ENCODE measurements at regions not wholly inside any gene's neighbourhood (a gene's known extent, or its start where the extent isn't known, plus 50 kb on each side); places are given as distances from the start of the nearest gene placed in this dataset.

DNA sequence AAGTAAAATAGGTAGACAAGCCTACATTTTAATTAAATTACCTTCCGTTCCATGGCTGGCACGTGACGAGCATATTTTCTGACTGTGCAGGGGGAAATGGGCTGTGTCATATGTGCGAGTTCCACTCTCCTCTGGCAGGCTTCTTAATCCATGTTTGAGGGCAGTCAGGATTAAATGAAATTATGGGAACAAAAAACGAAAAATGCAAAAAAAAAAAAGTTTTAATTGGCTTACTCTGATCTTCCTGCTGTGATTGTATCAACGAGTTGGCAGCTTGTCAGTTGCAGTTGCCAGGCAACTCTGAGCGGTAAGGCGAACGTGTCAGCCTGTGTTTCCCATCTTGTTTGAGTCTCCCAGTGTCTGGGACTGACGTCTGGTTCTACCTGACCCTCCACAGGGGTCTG lies 302.9 kb upstream of the XYLT1 start:
- no peak overlapping the region for H3K4me3 Mint-ChIP-seq

DNA sequence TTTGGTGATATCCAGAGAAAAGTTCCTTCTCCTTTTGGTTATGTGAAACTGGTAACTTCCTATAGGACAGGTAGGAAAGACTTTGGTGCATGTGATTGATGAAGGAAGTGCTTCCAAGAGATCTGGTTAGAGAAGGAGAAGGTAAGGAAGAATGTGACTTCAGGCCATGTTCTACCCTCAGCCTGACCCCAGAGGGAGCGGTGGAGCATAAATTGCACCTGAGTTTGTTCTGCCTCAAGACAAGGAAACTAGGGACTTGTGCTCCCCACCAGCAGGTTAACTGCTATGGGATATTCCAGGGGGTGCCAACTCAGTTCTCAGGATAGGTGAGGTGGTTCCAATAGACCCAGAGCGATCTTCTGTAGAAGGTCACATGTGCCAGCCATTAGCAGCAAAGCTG lies 299.3 kb upstream of the XYLT1 start:
- DNase-seq (no peak), ATAC-seq (no peak)
- Mint-ChIP-seq H3K4me1 (no peaks in the 10 kb centered on the region), H3K36me3 (peaks cover 0 to 5% (median 0%) of the 10 kb centered on the region in 3 donors), H3K27ac (no peak overlapping the region), H3K27me3 (peaks cover 5 to 27% (median 9%) of the 10 kb centered on the region in 5 donors), H3K9me3 (peaks cover 0 to 21% (median 6%) of the 10 kb centered on the region in 9 donors), H3K4me3 (no peak overlapping the region)
- POLR2A ChIA-PET, result no interaction called here

More for the DNA sequence above, 302.9 kb upstream of the XYLT1 start:
- DNase-seq, result no peak
- ATAC-seq, result no peak
- POLR2A ChIA-PET, result no interaction called here
- H3K27ac Mint-ChIP-seq, result no peak overlapping the region
- no peaks in the 10 kb centered on the region for H3K4me1 Mint-ChIP-seq
- peaks cover 0 to 5% (median 0%) of the 10 kb centered on the region in 3 donors for H3K36me3 Mint-ChIP-seq
- H3K27me3 Mint-ChIP-seq, result peaks cover 8 to 33% (median 23%) of the 10 kb centered on the region in 5 donors
- H3K9me3 Mint-ChIP-seq, result peaks cover 0 to 22% (median 8%) of the 10 kb centered on the region in 9 donors

DNA sequence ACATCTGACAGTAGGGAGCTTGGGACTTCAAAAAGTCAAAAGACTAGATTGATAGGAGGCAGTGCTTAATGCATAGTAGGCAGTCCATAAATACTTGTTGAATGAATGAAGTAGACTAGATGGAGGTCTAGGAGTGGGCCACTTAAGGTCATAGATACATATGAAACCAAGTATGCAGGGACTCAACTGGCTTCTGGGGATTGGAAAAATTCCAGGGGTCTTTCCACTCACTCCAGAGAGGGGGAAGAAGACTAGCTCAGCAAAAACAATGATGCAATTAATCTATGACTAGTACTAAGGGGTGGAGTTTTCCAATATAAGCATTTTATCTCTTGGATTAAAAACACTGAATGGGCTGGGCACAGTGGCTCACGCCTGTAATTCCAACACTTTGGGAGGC lies 298.3 kb upstream of the XYLT1 start:
- Mint-ChIP-seq H3K4me3 (no peak overlapping the region), H3K4me1 (no peaks in the 10 kb centered on the region), H3K36me3 (peaks cover 0 to 5% (median 0%) of the 10 kb centered on the region in 3 donors), H3K27ac (no peak overlapping the region), H3K27me3 (peaks cover 6 to 17% (median 9%) of the 10 kb centered on the region in 5 donors), H3K9me3 (peaks cover 0 to 21% (median 6%) of the 10 kb centered on the region in 9 donors)
- no peak for DNase-seq
- ATAC-seq, result no peak
- POLR2A ChIA-PET, result no interaction called here

DNA sequence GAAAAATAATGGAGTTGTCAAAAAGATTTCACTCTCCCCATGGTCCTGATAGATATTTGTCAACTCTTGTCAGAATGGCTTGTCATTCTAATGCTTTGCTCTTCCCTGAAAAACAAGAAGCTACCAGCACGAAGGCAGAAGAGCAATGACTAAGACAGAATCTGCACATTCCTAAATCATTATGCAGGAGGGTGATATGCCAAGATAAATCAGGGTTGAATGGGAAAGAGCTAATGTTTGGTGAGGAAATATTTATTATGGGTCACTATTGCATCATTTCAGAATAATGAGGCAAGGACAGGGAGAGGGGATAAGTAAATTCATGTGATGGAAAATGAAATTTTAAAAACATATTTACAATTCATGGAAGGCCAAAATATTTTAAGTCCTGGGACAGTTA lies 297.5 kb upstream of the XYLT1 start:
- Mint-ChIP-seq H3K36me3 (peaks cover 0 to 5% (median 0%) of the 10 kb centered on the region in 3 donors), H3K4me1 (no peaks in the 10 kb centered on the region), H3K4me3 (no peak overlapping the region), H3K27ac (no peak overlapping the region), H3K27me3 (peaks cover 7 to 11% (median 9%) of the 10 kb centered on the region in 5 donors), H3K9me3 (peaks cover 0 to 21% (median 6%) of the 10 kb centered on the region in 9 donors)
- DNase-seq (no peak), ATAC-seq (no peak)
- POLR2A ChIA-PET, result no interaction called here

DNA sequence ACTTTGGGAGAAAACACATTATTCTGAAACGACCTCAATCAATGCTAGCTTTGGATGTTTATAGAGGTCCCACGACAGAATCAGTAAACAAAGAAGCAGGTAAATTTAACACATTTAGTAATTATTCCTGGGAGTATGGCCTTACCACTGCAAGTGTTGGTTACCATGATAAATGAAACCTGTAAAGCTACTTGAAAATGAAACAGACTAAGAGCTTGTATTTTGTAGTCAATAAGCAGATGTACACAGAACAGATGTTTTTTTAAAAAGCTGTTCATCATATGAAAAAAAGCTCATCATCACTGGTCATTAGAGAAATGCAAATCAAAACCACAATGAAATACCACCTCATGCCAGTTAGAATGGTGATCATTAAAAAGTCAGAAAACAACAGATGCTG lies 295.3 kb upstream of the XYLT1 start:
- POLR2A ChIA-PET, result no interaction called here
- DNase-seq (no peak), ATAC-seq (no peak)
- Mint-ChIP-seq H3K36me3 (peaks cover 0 to 5% (median 0%) of the 10 kb centered on the region in 3 donors), H3K27me3 (peaks cover 4 to 30% (median 9%) of the 10 kb centered on the region in 5 donors), H3K27ac (no peak overlapping the region), H3K9me3 (peaks cover 0 to 18% (median 5%) of the 10 kb centered on the region in 9 donors), H3K4me3 (no peak overlapping the region), H3K4me1 (no peaks in the 10 kb centered on the region)

DNA sequence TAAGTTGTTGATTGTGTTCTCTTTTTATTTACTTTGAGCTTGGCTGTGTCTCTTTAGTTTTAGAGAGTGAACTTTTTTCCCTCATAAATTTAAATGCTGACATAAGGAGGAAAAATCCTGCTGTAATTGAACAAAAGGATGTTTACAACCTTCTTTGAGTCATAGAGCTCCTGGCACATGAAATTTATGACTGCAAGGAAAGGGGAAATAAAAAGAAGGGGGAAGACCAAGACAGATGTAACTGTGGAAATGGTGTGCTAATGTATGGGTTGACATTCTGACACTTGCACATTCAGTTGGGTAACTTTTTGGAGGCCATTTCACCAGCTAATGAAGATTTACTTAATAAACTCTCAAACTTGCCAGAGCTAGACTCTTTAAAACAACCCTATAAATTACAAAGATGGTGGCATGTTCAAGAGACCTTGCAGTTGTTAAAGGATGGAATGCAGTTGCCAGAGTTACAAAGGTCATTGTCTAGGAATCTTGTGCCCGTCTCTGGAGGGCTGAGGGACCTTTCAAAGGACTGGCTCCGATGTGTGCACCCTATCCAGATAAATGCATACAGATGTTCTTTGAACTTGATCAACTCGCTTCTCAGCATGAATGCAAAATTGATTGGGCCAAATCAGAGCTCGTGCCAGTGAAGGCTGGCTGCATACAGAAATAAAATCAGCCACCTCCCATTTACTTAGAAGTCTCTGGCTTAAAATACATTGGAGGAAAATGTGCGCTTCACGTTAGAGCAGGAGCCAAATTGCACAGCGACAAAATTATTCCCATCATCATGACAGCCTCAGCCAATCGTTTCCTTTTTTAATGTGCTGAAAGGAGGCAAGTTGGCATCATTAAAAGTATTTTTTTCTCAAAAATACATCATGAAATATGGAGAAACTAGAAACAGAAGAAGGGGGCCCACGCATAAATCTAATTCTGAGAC lies 289.0 kb upstream of the XYLT1 start:
- Mint-ChIP-seq H3K4me3 (no peak overlapping the region), H3K27ac (no peak overlapping the region), H3K36me3 (no peaks in the 10 kb centered on the region), H3K4me1 (no peaks in the 10 kb centered on the region), H3K9me3 (peaks cover 0 to 5% (median 2%) of the 10 kb centered on the region in 9 donors), H3K27me3 (peaks cover 5 to 60% (median 12%) of the 10 kb centered on the region in 5 donors)
- ATAC-seq (no peak), DNase-seq (no peak)
- POLR2A ChIA-PET, result no interaction called here

DNA sequence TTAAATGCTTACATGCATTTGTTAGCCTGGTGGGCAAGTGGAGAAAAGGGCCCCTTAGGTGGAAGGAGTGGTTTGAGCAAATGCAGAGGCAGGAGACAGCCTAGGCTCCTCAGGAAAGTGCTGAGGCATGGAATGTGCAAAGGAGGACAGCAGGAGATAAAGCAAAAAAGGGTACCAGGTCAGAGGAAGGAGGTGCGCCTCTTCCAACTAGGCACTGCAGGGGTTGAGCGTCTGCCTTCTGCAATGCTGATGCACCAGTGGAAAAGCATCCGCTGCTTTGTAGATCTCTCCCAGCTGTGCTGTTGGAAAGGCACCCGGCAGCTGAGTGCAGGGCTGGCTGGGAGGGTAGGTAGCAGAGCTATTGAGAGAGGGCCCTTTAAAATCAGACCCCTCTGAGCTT lies 287.0 kb upstream of the XYLT1 start:
- no peaks in the 10 kb centered on the region for H3K36me3 Mint-ChIP-seq
- no peak overlapping the region for H3K4me3 Mint-ChIP-seq
- DNase-seq (no peak), ATAC-seq (no peak)
- peaks cover 0 to 8% (median 2%) of the 10 kb centered on the region in 9 donors for H3K9me3 Mint-ChIP-seq
- peaks cover 5 to 77% (median 11%) of the 10 kb centered on the region in 5 donors for H3K27me3 Mint-ChIP-seq
- POLR2A ChIA-PET, result no interaction called here
- H3K4me1 Mint-ChIP-seq, result peaks cover 0 to 2% (median 0%) of the 10 kb centered on the region in 4 donors
- no peak overlapping the region for H3K27ac Mint-ChIP-seq

DNA sequence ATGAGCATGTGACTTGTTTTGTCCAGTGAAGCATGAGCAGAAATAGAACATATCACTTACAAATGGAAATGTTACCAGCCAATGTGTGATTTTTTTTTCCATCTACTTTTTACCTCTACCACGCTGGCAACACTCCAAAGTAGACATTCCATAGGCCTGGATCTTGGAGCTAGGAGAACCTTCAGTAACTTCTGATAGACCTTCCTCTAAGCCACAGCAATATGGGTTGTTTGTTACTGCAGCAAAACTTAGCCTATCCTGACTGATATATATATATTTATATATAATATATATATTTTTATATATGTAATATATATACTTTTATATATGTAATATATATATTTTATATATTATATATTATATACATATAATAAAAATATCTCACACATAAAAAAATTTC lies 284.4 kb upstream of the XYLT1 start:
- Mint-ChIP-seq H3K4me3 (no peak overlapping the region), H3K27ac (no peak overlapping the region), H3K36me3 (no peaks in the 10 kb centered on the region), H3K4me1 (peaks cover 0 to 2% (median 0%) of the 10 kb centered on the region in 4 donors), H3K27me3 (peaks cover 2 to 58% (median 9%) of the 10 kb centered on the region in 5 donors), H3K9me3 (peaks cover 0 to 9% (median 2%) of the 10 kb centered on the region in 9 donors)
- ATAC-seq (no peak), DNase-seq (no peak)
- POLR2A ChIA-PET, result no interaction called here

DNA sequence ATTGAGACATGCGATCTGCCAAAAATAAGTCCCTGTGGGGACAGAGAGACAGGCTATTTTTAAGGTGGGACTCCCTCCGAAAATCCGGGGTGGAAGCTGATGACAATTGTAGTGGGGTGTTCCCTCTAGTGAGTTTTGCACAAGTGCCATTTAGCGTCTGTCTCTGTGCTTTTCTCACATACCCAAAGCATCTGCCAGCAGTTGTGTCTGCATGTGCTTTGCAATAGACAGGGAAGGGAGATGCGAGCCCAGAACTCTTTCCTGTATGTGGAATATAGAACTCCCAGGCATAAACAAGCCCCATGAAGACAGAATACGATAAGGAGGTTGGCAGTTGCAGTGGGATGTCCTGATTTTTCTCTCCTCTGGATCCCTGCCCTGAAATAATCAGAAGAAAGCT lies 282.7 kb upstream of the XYLT1 start:
- H3K9me3 Mint-ChIP-seq, result peaks cover 0 to 17% (median 4%) of the 10 kb centered on the region in 9 donors
- H3K27ac Mint-ChIP-seq, result no peak overlapping the region
- DNase-seq (no peak), ATAC-seq (no peak)
- H3K36me3 Mint-ChIP-seq, result no peaks in the 10 kb centered on the region
- peaks cover 0 to 40% (median 9%) of the 10 kb centered on the region in 5 donors for H3K27me3 Mint-ChIP-seq
- POLR2A ChIA-PET, result no interaction called here
- peaks cover 0 to 2% (median 0%) of the 10 kb centered on the region in 4 donors for H3K4me1 Mint-ChIP-seq
- no peak overlapping the region for H3K4me3 Mint-ChIP-seq

DNA sequence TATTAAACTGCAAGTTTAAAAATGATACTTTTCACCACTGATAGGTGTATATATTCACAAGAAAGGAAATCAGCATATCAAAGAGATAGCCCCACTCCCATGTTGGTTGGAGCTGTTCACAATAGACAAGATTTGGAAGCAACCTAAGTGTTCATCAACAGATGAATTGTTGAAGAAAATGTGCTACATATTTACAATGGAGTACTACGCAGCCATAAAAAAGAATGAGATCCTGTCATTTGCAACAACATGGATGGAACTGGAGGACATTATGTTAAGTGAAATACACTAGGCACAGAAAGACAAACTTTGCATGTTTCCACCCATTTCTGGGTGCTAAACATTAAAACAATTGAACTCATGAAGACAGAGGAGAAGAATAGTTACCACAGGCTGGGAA lies 278.9 kb upstream of the XYLT1 start:
- Mint-ChIP-seq H3K27me3 (peaks cover 2 to 48% (median 16%) of the 10 kb centered on the region in 5 donors), H3K27ac (no peak overlapping the region), H3K4me3 (no peak overlapping the region)

DNA sequence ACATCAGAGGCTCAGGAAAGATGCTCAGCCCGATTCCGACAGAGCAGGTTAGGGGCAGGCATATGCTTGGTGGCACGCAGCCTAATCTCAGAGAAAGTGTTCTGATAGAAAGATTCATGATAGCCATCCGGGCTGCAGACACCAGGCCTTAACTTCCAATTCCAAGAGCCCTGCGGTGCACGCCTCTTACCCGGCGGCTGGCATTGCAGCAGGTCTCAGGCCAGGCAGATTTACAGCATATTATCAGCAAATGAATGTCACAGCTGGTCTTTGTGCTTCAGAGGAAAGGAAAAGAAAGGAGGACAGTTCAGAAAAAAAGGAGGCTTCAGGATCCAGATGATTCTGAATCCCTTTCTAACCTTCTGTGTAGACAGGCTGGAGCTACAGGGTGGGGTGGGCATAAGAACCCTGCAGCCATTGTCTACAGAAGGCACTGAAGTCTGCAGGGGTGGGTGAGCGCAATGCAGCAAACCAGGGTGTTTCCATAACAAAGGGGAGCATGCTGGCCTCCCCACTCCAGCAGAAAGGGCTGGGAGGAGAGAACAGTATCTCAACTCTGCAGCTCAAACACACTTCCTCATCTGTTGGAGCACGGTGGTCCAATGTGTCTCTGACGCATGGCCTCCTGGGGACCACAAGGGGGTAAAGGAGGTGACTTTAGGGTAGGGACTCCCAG lies 277.4 kb upstream of the XYLT1 start:
- H3K4me1 Mint-ChIP-seq, result no peaks in the 10 kb centered on the region
- DNase-seq (no peak), ATAC-seq (no peak)
- H3K27ac Mint-ChIP-seq, result no peak overlapping the region
- peaks cover 0 to 9% (median 2%) of the 10 kb centered on the region in 9 donors for H3K9me3 Mint-ChIP-seq
- H3K36me3 Mint-ChIP-seq, result no peaks in the 10 kb centered on the region
- peaks cover 3 to 33% (median 16%) of the 10 kb centered on the region in 5 donors for H3K27me3 Mint-ChIP-seq
- POLR2A ChIA-PET, result no interaction called here
- no peak overlapping the region for H3K4me3 Mint-ChIP-seq

More for the DNA sequence above, 278.9 kb upstream of the XYLT1 start:
- DNase-seq (no peak), ATAC-seq (no peak)
- H3K9me3 Mint-ChIP-seq, result peaks cover 0 to 11% (median 2%) of the 10 kb centered on the region in 9 donors
- POLR2A ChIA-PET, result no interaction called here
- no peaks in the 10 kb centered on the region for H3K36me3 Mint-ChIP-seq
- H3K4me1 Mint-ChIP-seq, result peaks cover 0 to 2% (median 0%) of the 10 kb centered on the region in 4 donors

DNA sequence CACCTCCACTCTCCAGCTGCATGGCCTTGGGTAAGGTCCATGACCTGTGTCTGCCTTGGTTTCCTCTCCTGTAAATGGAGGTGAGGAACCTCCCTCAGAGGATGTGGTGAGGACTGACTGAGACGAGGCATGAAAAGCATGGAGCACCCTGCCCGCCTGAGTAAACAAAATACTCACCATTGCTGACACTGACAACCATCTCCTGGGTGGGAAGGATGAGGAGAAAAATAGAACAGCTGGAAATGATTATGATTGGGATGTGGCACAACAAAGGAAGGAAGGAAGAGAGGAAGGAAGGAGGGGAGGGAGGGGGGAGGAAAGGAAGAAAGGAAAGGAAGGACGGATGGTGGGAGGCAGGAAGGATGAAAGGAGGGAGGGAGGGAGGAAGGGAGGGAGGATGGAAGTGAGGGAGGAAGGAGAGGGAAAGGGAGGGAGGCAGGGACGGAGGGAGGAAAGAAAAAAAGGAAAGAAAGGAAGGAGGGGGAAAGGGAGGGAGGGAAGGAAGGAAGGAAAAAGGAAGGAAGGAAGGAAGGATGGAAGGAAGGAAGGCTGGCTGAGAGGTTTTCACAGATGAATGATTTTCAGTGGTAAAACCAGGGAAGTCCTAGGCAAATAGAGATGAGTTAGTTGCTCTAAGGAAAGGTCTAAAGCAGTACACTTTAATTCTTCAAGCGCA lies 276.5 kb upstream of the XYLT1 start:
- H3K36me3 Mint-ChIP-seq, result no peaks in the 10 kb centered on the region
- DNase-seq, result no peak
- H3K4me1 Mint-ChIP-seq, result no peaks in the 10 kb centered on the region
- peaks cover 1 to 28% (median 21%) of the 10 kb centered on the region in 5 donors for H3K27me3 Mint-ChIP-seq
- ATAC-seq, result no peak
- POLR2A ChIA-PET, result no interaction called here
- H3K27ac Mint-ChIP-seq, result no peak overlapping the region
- no peak overlapping the region for H3K4me3 Mint-ChIP-seq
- H3K9me3 Mint-ChIP-seq, result peaks cover 0 to 9% (median 2%) of the 10 kb centered on the region in 9 donors

All from naive thymus-derived CD8-positive, alpha-beta T cell (primary cell).